ENCODE measurements at regions not wholly inside any gene's neighbourhood (a gene's known extent, or its start where the extent isn't known, plus 50 kb on each side); places are given as distances from the start of the nearest gene placed in this dataset.
"Not testable (repeated sequence)": the region's sequence is repeated elsewhere in the genome, so short reads cannot be mapped to it uniquely, and the experiment has no call there.

DNA sequence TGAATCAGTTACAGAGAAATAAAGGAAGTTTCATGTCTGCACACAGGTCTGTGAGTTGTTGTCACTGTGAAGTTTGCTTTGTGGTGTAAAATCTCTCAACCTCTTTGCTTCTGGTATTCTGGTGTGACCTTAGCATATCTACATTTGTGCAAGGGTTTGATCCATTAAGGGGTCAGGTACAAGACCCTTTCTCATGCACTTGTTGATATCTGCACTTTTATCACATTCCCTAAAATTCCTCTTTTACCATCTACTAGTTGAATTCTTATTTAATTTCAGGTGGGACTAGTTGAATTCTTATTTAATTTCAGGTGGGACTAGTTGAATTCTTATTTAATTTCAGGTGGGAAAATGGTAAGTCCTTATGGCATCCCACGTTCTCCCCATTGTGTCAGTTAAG, 306.7 kb upstream of the ZNF608 start:
- no peak for DNase-seq

- no peak for DNase-seq
These were observed 307.7 kb upstream of the ZNF608 start for GRCh38 chr5:125054146-125054545.

GRCh38 chr5:125056671-125057485, 310.4 kb upstream of the ZNF608 start:
- no peak for DNase-seq

DNA sequence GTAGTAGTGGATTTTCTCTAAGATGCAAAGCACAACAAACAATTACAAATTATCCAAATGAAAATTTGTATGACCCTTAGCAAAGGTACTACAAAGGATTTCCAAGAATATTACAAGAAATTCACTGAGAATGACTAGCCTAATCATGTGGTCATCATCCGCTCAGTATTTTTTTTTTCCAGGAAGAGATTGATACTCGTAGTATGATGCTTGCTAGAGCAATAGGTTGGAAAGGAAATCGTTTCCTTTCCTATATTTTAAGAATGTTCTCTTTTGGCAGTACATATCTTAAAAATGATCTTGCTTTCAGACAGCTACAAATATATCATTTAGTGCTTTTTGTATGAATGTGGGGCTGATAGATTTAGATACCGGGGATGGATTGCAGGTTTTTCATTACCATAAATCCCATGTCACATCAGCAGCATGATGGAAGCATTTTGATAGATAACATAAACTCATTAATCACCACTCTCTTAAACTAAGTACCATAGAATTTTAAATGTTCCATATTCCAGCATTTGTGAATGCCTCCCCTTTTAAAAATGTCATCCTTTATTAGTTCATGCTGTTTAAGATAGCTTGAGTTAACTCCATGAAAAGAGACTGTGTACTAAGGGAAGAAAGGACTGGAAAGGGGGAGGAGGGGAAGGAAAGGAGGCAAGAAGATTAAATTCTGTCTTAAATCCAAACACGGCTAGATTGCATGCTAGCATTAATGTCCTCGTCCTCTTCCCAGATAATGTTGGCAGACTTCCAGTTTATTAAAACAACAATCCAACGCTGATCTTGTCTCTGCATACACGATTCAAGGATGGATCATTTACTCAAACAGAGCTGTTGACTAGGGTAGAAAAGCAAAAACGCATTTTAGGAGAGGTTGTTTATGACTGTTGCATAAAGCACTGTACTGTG, 311.7 kb upstream of the ZNF608 start:
- no peak for DNase-seq

- no peak for DNase-seq
These were observed 313.0 kb upstream of the ZNF608 start for GRCh38 chr5:125059255-125060002.

- no peak for DNase-seq
These were observed 315.3 kb upstream of the ZNF608 start for GRCh38 chr5:125061726-125062125.

GRCh38 chr5:125064621-125065438, 318.4 kb upstream of the ZNF608 start:
- DNase-seq, result no peak

GRCh38 chr5:125065741-125066140, 319.3 kb upstream of the ZNF608 start:
- DNase-seq, result no peak

- DNase-seq, result no peak
These were observed 324.5 kb upstream of the ZNF608 start for GRCh38 chr5:125070961-125071360.

DNA sequence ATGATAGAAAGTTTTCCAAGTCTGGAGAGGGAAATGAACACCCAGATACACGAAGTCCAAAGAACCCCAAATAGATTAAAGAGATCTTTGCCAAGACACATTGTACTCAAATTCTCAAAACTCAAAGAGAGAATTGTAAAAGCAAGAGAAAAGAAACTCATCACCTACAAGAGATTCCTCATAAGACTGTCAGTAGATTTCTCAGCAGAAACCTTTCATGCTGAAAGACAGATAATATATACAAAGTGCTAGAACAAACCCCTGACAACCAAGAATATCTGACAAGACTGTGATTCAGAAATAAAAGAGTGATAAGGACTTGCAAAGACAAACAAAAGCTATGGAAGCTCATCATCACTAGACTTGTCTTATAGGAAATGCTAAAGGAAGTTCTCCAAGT, 326.7 kb upstream of the ZNF608 start:
- DNase-seq, result no peak

DNA sequence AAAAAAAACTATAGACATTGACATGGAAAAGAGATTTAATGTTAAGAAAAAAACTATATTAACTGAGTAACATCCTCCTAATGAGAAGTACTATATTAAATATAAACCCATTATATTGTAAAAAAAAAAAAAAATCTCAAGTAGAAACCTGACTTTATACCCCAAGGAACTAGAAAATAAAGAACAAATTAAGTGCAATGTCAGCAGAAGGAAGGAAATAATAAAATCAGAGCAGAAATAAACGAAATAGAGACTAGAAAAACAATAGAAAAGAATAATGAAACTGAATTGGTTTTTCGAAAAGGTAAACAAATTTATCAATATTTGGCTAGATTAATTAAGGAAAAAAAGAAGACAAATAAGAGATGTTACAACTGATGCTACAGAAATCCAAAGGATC, 329.1 kb upstream of the ZNF608 start:
- no peak for DNase-seq

DNA sequence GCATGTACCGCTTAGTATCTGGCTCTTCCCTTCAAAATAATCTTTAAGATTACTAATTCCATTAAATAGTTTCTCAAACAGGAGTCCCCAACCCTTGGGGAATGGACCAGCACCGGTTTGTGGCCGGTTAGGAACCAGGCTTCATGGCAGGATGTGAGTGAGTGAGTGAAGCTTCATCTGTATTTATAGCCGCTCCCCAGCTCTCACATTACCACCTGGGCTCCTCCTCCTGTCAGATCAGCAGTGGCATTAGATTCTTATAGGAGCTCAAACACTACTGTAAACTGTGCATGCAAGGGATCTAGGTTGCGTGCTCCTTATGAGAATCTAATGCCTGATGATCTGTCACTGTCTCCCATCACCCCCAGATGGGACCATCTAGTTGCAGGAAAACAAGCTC, 332.6 kb upstream of the ZNF608 start:
- not testable (repeated sequence) for DNase-seq

DNA sequence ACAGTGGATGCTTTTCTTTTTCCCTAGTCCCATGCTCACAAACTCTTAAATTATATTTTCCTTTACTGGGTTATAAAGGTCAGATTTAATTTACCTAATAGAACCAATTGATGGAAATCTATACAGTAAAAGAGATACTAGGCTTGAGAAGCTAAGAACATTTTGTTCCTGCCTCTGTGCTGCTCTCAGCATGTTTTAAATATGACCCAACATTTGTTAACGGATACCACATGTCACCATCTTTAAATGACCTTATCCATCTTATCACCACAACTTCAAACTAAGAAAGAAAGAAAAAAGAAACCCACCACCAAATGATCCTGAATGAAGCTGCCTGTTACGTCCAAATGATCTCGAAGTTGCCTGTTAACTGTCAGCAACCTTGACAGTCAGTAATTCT, 334.7 kb upstream of the ZNF608 start:
- no peak for DNase-seq

GRCh38 chr5:125083981-125084380, 337.5 kb upstream of the ZNF608 start:
- DNase-seq, result no peak

DNA sequence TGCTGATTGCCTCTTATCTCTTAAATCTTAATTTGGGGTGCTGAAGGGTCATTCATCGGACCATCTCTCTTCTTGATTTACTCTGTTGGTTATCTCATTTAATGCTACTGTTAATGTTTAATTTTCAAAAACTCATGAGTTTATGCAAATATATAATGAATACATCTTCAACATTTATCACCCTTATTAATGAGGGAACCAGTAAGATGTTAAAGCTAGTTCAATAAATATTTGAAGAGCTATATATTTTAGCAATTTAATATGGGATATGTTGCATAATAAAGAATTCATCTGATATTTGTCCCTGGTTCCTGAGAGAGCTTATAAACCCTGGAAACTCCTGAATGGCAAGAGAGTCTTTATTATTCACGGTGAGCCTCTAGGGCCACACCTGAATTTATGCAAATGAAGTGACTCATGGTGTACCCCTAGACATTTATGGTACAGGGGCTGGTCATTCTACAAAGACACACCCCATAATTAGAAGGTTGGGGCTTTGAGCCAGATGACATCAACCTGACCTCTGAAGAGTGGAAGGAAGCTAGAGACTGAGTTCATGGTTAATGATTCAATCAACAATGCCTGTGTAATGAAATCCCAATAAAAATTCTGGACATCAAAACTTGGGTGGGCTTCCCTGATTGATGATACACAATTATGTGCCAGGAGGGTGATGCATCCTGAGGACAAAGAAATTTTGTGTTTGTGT, 339.5 kb upstream of the ZNF608 start:
- DNase-seq, result no peak

DNA sequence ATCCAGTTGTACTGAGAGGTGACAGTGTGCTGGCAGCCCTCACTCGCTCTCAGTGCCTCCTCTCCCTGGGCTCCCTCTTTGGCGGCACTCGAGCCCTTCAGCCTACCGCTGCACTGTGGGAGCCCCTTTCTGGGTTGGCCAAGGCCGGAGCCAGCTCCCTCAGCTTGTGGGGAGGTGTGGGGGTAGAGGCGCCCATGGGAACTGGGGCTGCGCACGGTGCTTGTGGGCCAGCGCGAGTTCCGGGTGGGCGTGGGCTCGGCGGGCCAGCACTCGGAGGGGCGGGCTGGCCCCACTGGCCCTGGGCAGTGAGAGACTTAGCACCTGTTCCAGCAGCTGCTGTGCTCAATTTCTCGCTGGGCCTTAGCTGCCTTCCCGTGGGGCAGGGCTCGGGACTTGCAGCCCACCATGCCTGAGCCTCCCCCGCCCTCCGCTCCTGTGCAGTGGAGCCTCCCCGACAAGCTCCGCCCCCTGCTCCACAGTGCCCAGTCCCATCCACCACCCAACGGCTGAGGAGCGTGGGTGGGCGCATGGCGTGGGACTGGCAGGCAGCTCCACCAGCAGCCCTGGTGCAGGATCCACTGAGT, 342.2 kb upstream of the ZNF608 start:
- DNase-seq, result no peak

DNA sequence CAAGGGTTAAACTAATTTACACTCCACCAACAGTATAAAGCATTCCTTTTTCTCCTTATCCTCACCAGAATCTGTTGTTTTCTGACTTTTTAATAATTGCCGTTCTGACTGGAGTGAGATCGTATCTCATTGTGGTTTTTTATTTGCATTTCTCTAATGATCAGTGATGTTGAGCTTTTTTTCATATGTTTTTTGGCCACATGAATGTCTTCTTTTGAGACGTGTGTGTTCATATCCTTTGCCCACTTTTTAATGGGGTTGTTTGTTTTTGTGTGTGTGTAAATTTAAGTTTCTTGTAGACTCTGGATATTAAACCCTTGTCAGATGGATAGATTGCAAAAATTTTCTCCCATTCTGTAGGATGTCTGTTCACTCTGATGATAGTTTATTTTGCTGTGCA, 345.7 kb upstream of the ZNF608 start:
- DNase-seq, result not testable (repeated sequence)

DNA sequence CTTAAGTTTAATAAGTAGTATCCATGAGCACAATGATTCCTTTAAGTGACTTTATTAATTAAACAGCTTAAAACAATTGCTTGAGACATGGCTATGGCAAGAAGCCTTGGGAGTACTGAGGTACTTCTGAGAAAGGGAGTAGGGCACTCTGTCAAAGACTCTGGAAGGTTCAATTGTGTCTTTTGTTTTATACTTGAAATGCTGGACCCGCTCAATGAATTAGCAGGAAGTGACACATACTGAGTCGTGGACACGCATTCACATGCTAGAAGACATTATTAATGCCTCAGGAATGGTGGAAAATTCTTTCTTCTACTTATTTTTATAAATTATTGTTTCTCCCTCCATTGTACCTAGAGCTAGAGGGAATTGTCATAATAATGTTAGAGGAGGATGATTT, 347.3 kb upstream of the ZNF608 start:
- no peak for DNase-seq

DNA sequence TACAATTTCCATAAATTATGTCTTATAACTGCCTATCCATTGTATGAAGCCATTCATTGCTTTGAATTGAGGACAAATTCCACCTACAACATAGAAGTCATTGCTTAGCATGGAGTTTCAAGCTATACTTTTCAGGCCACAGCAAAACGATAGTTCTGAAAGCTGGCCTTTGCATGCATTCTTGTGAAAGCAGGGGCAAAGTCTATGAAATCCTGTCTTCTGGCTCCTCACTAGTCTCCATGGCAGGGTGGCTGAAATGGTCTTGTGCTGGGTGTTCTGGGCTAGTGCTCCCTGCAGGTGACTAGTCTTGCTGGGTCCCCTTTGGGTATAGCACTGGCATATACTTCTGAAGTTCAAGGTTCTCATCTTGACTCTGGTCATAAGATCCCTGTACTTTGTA, 353.9 kb upstream of the ZNF608 start:
- no peak for DNase-seq

- no peak for DNase-seq
These were observed 354.5 kb upstream of the ZNF608 start for GRCh38 chr5:125100951-125101350.

DNA sequence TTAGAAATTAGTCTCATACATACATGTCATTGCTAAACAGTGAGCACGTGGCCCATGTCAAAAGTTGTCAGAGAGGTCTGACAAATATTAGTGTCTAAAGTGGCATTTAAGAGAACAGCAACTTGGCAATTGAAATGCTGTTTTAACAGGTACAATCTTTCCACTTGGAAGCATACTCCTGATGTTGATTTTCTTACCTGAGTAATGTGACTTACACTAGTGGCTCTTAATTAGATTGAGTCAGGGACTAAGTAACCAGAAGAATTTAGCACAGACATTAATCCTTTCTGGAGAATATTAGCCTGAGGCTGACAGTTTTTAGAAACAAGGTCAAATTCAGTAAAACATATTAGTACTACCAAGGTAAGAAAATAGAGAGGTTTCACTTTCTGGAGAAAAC, 357.0 kb upstream of the ZNF608 start:
- DNase-seq, result no peak

All from KG1 (cell line).